Neural crest cell (in vitro differentiated cells): ENCODE measurements at regions not wholly inside any gene's neighbourhood (a gene's known extent, or its start where the extent isn't known, plus 50 kb on each side); places are given as distances from the start of the nearest gene placed in this dataset.

Experiments used
- DNase-seq: peaks from one replicate; pipeline ENCODE4 v3.0.0; 2021; ENCODE audit warnings: low read depth, mixed read lengths, low spot score
- H3K27ac Mint-ChIP-seq: one replicate; pipeline ENCODE4 v1.8.0; 2021; ENCODE audit warnings: mild to moderate bottlenecking, mixed read lengths; ENCODE audit not compliant: unreplicated experiment
- H3K27me3 Mint-ChIP-seq: 2 replicates; pipeline ENCODE4 v1.8.0; 2021; ENCODE audit warnings: low read depth, mild to moderate bottlenecking, mixed read lengths
- H3K36me3 Mint-ChIP-seq: 2 replicates; pipeline ENCODE4 v1.8.0; 2021; ENCODE audit warnings: low read depth, mild to moderate bottlenecking, mixed read lengths
- H3K4me1 Mint-ChIP-seq: 2 replicates; pipeline ENCODE4 v1.8.0; 2021; ENCODE audit warnings: mixed read lengths
- H3K4me3 Mint-ChIP-seq: one replicate; pipeline ENCODE4 v1.8.0; 2021; ENCODE audit warnings: mild to moderate bottlenecking, mixed read lengths
- H3K9me3 Mint-ChIP-seq: 2 replicates; pipeline ENCODE4 v1.8.0; 2021; ENCODE audit warnings: mixed read lengths
- CTCF ChIP-seq: fragments of 200-600 bp; sonication (generic); conservative IDR thresholded peaks from 2 replicates; pipeline ENCODE4 v1.5.0; 2021; ENCODE audit warnings: antibody characterized with exemption, mild to moderate bottlenecking

GRCh38 chr10:84659497-84660439 lies 331.4 kb downstream of the CCSER2 start:
- TF ChIP-seq CTCF = no peak
- Mint-ChIP-seq H3K9me3 (no peaks in the 10 kb centered on the region), H3K36me3 (no peaks in the 10 kb centered on the region), H3K4me1 (no peaks in the 10 kb centered on the region), H3K4me3 (no peak overlapping the region), H3K27ac (no peak overlapping the region), H3K27me3 (peaks cover 2% of the 10 kb centered on the region)
- DNase-seq = no peak

- no peak for TF ChIP-seq CTCF
- Mint-ChIP-seq H3K36me3 (no peaks in the 10 kb centered on the region), H3K4me1 (no peaks in the 10 kb centered on the region), H3K9me3 (no peaks in the 10 kb centered on the region), H3K27ac (no peak overlapping the region), H3K27me3 (peaks cover 2% of the 10 kb centered on the region), H3K4me3 (no peak overlapping the region)
- no peak for DNase-seq
Measured at GRCh38 chr10:84660450-84661159, 332.2 kb downstream of the CCSER2 start.

- H3K27me3 Mint-ChIP-seq = peaks cover 3% of the 10 kb centered on the region
- DNase-seq = no peak
- H3K4me3 Mint-ChIP-seq = no peak overlapping the region
- H3K36me3 Mint-ChIP-seq = no peaks in the 10 kb centered on the region
- H3K9me3 Mint-ChIP-seq = no peaks in the 10 kb centered on the region
- H3K4me1 Mint-ChIP-seq = no peaks in the 10 kb centered on the region
- H3K27ac Mint-ChIP-seq = no peak overlapping the region
- no peak for TF ChIP-seq CTCF
Measured at GRCh38 chr10:84665211-84665610, 336.8 kb downstream of the CCSER2 start.

- Mint-ChIP-seq H3K27me3 (peaks cover 3% of the 10 kb centered on the region), H3K9me3 (no peaks in the 10 kb centered on the region), H3K36me3 (no peaks in the 10 kb centered on the region), H3K4me3 (no peak overlapping the region), H3K27ac (no peak overlapping the region), H3K4me1 (no peaks in the 10 kb centered on the region)
- TF ChIP-seq CTCF = peak; percentile 52
- DNase-seq = no peak
Measured at GRCh38 chr10:84665883-84666463, 337.6 kb downstream of the CCSER2 start.

- H3K4me3 Mint-ChIP-seq = no peak overlapping the region
- TF ChIP-seq CTCF = no peak
- H3K4me1 Mint-ChIP-seq = peaks cover 5% of the 10 kb centered on the region
- peaks cover 3% of the 10 kb centered on the region for H3K27me3 Mint-ChIP-seq
- DNase-seq = no peak
- no peaks in the 10 kb centered on the region for H3K36me3 Mint-ChIP-seq
- no peaks in the 10 kb centered on the region for H3K9me3 Mint-ChIP-seq
- H3K27ac Mint-ChIP-seq = no peak overlapping the region
Measured at GRCh38 chr10:84668186-84668763, 339.9 kb downstream of the CCSER2 start.
